KBM-7 (cell line): ENCODE measurements at regions not wholly inside any gene's neighbourhood (a gene's known extent, or its start where the extent isn't known, plus 50 kb on each side); places are given as distances from the start of the nearest gene placed in this dataset.
A peak's percentile ranks its signal among the peaks of the same experiment; 100 is the strongest.
"Not testable (repeated sequence)": the region's sequence is repeated elsewhere in the genome, so short reads cannot be mapped to it uniquely, and the experiment has no call there.

ENCODE experiments used
- DNase-seq: peaks from one replicate; pipeline ENCODE4 v3.0.0-alpha.2; 2015
- in situ Hi-C: fragments of 300-500 bp; cut with MboI; formaldehyde crosslinking; loops from 2 replicates; pipeline ENCODE4 v1.14.3; 2020; ENCODE audit warnings: low sequenced_read_pairs, low pct_unique_long_range_greater_than_20kb, mixed read lengths

- in situ Hi-C loops, result no loop called here
- DNase-seq, result peak; percentile 42
These were observed 162.8 kb downstream of the FASLG start for GRCh38 chr1:172821609-172822274.

GRCh38 chr1:172822886-172823285 lies 164.0 kb downstream of the FASLG start:
- DNase-seq, result no peak
- in situ Hi-C loops, result no loop called here

GRCh38 chr1:172823534-172823933 lies 164.6 kb downstream of the FASLG start:
- no peak for DNase-seq

GRCh38 chr1:172824209-172824608 lies 165.3 kb downstream of the FASLG start:
- in situ Hi-C loops, result no loop called here

More at GRCh38 chr1:172823534-172823933, 164.6 kb downstream of the FASLG start:
- in situ Hi-C loops, result no loop called here

GRCh38 chr1:172826096-172826741 lies 167.3 kb downstream of the FASLG start:
- in situ Hi-C loops, result no loop called here
- peak; percentile 59 for DNase-seq

More at GRCh38 chr1:172824209-172824608, 165.3 kb downstream of the FASLG start:
- DNase-seq, result no peak

DNA sequence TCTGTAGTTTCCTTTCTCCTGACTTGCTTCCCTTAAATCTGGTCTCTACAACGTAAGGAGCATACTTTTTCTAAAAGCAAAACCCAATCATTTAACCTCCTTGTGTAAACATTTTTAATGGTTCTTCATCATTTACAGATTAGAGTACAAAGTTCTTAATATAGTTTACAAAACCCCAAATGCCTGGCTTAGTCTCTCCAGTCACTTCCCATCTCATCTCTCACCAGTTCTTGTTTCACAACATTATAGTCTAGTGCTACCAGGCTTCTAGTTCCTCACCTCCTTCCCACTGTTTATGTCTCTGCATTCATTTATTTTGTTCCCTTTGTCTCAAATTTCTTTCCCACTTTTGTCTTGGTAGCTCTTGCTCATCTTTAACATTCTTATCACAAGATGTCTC lies 168.4 kb downstream of the FASLG start:
- peak; percentile 34 for DNase-seq
- in situ Hi-C loops, result no loop called here

- in situ Hi-C loops, result no loop called here
These were observed 168.9 kb downstream of the FASLG start for GRCh38 chr1:172827841-172828240.

GRCh38 chr1:172832006-172832725 lies 173.3 kb downstream of the FASLG start:
- DNase-seq, result no peak
- in situ Hi-C loops, result no loop called here

More at GRCh38 chr1:172827841-172828240, 168.9 kb downstream of the FASLG start:
- peak; percentile 43 for DNase-seq

DNA sequence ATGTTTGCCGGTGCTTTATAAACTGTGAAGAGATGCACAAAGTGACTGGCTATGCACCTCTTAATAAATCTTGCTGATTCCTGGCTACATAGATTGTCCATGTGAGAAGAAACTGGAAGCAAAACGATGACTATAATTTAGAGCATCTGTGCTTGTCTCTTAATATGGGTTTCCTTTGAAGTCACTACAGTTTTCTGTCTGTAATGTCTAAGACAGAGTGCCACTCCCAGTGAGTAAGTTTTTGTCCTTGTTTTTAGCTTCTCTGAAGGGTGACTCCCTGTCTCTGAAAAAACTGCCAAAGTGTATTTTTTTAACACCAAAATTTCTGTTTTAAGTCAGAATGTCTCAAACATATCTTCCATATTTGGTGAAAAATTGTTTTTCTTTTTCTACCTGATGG lies 175.1 kb downstream of the FASLG start:
- in situ Hi-C loops, result no loop called here
- no peak for DNase-seq

DNA sequence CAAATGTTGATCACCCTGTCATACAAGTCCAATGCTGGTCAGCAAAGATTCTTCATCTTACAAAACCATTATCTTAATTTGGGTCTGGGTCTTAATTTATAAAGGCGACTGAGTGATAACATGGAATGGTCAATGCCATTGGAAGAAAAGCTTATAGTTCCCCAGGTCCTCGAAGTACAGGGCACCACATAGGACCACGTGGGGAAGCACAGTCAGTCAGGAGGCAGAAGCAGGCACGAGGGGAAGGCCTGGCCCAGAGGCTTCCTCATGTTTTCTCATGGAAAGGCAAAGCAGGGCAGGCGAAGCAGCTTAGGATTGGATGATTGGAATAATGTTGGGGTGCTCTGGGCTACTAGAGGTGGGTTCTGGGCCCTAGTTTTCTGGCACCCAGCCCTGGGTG lies 175.7 kb downstream of the FASLG start:
- no peak for DNase-seq
- in situ Hi-C loops, result no loop called here

DNA sequence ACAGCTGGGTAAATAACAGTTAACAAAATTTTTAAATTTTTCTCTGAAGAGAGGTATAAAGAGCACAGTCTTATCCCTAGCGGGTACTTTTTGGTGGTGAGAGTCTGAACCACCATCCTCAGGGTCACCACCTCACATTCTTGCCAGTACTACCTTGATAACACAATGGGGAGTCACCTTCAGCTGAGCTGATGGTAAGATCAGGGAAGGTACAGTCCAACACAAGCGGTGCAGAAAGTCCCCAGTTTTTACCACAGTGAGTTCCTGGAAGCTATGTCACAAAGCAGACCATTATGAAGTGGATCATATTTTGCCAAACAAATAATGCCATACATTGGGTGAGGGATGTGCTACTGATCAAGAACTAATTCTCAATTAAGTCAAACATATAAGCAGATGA lies 176.9 kb downstream of the FASLG start:
- DNase-seq, result no peak
- in situ Hi-C loops, result no loop called here

DNA sequence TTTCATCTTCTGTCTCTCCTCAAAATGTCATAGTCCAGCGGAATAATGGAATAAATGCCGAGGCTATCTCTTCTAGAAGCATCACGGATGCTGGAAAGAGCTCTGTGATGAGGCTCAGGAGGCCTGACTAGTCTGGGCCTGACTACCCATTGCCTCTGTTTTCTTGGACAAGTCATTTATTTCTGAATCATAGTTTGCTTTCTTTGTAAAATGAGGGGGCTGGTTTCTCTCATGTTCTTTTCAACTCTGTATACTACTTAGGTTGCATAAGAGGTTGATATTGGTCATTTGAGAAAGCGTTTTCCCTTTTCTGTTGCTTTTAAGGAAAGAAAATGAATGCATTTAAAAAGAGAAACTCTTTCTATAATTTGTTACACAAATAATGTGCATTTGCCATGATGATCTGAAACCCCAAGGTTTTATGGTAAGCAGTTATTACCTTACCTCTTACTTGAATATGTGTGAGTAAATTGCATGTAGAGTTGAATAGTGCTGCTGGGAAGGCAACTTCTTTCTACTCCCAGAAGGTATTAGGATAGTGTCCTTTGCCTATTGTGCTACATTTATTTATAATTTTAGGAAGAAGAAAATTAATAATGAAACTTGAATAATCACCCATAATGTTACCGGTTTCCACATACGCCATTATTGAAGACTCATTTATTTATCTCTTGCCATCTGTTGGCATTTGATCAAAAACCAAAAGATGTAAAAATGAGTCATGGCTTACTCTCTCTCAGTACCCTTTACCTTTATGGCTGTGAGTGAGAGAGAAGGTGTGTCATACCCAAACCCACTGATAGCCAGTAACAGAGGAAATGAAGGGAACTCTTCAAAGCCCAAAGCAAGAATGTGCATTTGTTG lies 179.1 kb downstream of the FASLG start:
- DNase-seq, result no peak
- in situ Hi-C loops, result no loop called here

- in situ Hi-C loops, result no loop called here
- no peak for DNase-seq
These were observed 179.9 kb downstream of the FASLG start for GRCh38 chr1:172838680-172839313.

GRCh38 chr1:172839639-172840038 lies 180.7 kb downstream of the FASLG start:
- DNase-seq, in situ Hi-C loops: not testable (repeated sequence)

DNA sequence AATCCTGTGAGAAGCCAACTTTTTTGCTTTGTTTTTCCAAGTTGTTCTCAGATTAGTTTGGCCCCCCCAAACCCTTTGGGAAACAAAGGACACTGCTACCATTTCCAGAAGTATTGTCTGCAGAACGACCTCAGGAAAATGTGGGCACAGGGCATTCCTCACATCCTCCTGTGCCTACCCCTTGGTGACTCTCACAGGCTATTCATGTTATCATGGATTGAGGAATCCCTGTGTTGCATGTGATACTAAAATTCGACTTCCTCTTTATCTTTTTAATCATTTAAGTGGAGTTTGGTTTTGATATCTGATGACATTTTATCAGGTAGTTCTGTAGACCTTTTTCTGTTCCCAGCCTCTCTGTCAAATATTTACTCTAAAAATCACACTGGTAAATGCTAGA lies 184.5 kb downstream of the FASLG start:
- DNase-seq, result no peak
- in situ Hi-C loops, result no loop called here

- in situ Hi-C loops, result no loop called here
- DNase-seq, result no peak
These were observed 186.5 kb downstream of the FASLG start for GRCh38 chr1:172845371-172845770.

DNA sequence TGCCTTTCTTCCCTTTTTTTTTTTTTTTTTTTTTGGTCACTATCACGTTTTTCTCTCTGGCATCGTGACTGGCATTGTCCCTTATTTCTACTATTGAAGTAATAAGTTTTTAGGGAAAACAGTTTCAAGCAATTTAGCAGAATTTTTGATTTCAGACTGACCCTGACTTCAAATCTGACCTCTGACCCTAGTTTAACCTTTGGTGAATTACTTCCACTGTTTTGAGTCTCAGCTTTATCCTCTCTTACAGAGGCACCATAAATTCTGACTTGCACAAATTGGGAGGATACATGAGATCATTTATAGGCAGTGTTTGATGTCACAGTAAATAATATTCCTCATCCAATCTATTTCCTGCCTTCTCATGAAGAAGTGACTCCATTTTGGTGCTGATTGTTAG lies 187.0 kb downstream of the FASLG start:
- DNase-seq, result no peak
- in situ Hi-C loops, result no loop called here

DNA sequence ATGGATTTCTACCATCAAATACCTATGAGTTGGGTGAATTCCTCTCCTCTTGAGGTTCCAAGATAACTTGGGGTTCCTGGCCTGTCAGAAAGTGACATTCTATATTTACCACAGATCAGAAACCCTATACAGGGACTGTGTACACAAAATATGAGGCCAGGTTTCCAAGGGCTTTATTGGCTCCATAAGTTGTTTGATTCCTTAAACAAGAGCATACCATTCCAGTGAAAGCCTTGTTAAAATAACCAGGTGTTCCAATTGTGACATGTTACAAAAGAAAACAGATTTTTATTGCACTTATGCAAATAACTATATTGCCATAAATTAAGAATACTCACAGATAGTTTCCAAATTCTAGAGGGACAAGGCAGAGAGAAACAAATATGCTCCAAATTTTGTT lies 188.9 kb downstream of the FASLG start:
- in situ Hi-C loops, DNase-seq: not testable (repeated sequence)

DNA sequence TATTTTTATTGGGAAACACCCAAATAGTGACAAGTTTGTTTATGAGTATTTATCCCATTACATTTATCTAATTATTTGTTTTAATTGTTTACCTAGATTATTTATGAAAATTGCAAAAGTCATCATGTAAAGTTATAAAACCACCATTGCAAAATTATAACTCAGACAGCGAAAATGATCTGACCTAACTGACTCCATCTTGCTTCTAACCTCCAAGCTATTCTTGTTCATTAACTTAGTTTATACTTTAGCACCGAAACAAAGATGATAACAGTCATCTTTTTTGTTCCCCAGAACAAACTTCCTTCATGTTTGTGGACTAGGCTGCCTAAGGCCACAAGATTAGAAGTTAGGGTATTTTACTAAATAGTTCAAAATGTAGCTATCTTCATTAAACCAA lies 190.8 kb downstream of the FASLG start:
- DNase-seq, result no peak
- in situ Hi-C loops, result no loop called here
